GM23338 (cell line): ENCODE measurements at regions not wholly inside any gene's neighbourhood (a gene's known extent, or its start where the extent isn't known, plus 50 kb on each side); places are given as distances from the start of the nearest gene placed in this dataset.

ENCODE experiments used
- ATAC-seq: fragments of 200-7000 bp; cut with Tn5 transposase; 3 replicates; pipeline ENCODE4 v1.9.1; 2020
- DNase-seq: peaks from one replicate; pipeline ENCODE4 v3.0.0-alpha.2; 2015; ENCODE audit warnings: low spot score
- H2AFZ ChIP-seq: fragments of 200-600 bp; sonication (generic); 2 replicates; pipeline ENCODE4 v1.8.0; 2016; ENCODE audit warnings: antibody characterized with exemption, mild to moderate bottlenecking, moderate library complexity
- H3F3A ChIP-seq: fragments of 200-600 bp; sonication (generic); replicated peaks from 2 replicates; pipeline ENCODE4 v1.8.0; 2017; ENCODE audit warnings: antibody characterized with exemption, mixed run types, low read depth
- H3K27ac ChIP-seq: fragments of 200-600 bp; sonication (generic); 2 replicates; pipeline ENCODE4 v1.6.1; 2016; ENCODE audit warnings: low read depth
- H3K27me3 ChIP-seq: fragments of 200-600 bp; sonication (generic); 2 replicates; pipeline ENCODE4 v1.8.0; 2016; ENCODE audit warnings: mild to moderate bottlenecking, mixed run types, moderate library complexity; ENCODE audit not compliant: insufficient read depth
- H3K36me3 ChIP-seq: fragments of 200-600 bp; sonication (generic); 2 replicates; pipeline ENCODE4 v1.8.0; 2016; ENCODE audit warnings: mild to moderate bottlenecking; ENCODE audit not compliant: insufficient read depth
- H3K4me1 ChIP-seq: fragments of 200-600 bp; sonication (generic); 2 replicates; pipeline ENCODE4 v1.8.0; 2016; ENCODE audit warnings: mild to moderate bottlenecking, moderate library complexity; ENCODE audit not compliant: insufficient read depth
- H3K4me2 ChIP-seq: fragments of 200-600 bp; sonication (generic); 2 replicates; pipeline ENCODE4 v1.7.1; 2017; ENCODE audit warnings: mixed run types
- H3K4me3 ChIP-seq: fragments of 200-600 bp; sonication (generic); 2 replicates; pipeline ENCODE4 v1.6.1; 2016; ENCODE audit warnings: mixed run types
- H3K79me2 ChIP-seq: fragments of 200-600 bp; sonication (generic); replicated peaks from 2 replicates; pipeline ENCODE4 v1.8.0; 2017; ENCODE audit warnings: mild to moderate bottlenecking; ENCODE audit not compliant: insufficient read depth
- H3K9me2 ChIP-seq: fragments of 200-600 bp; sonication (generic); 2 replicates; pipeline ENCODE4 v1.8.0; 2017; ENCODE audit not compliant: insufficient read depth
- H4K20me1 ChIP-seq: fragments of 200-600 bp; sonication (generic); replicated peaks from 2 replicates; pipeline ENCODE4 v1.8.0; 2017; ENCODE audit warnings: mild to moderate bottlenecking; ENCODE audit not compliant: insufficient read depth
- H3K27ac Mint-ChIP-seq: 2 replicates; pipeline ENCODE4 v1.8.0; 2020; ENCODE audit warnings: inconsistent platforms, mild to moderate bottlenecking, moderate library complexity, mixed read lengths
- H3K27me3 Mint-ChIP-seq: 3 replicates; pipeline ENCODE4 v1.8.0; 2022; ENCODE audit warnings: low read depth, mild to moderate bottlenecking, moderate library complexity, mixed read lengths, inconsistent platforms; ENCODE audit not compliant: insufficient read depth, poor library complexity
- H3K36me3 Mint-ChIP-seq: 3 replicates; pipeline ENCODE4 v1.8.0; 2021; ENCODE audit warnings: low read depth, mild to moderate bottlenecking, inconsistent platforms, moderate library complexity, mixed read lengths
- H3K4me1 Mint-ChIP-seq: 3 replicates; pipeline ENCODE4 v1.8.0; 2020; ENCODE audit warnings: mild to moderate bottlenecking, inconsistent platforms, mixed read lengths
- H3K4me3 Mint-ChIP-seq: 3 replicates; pipeline ENCODE4 v1.8.0; 2021; ENCODE audit warnings: moderate library complexity, mild to moderate bottlenecking, inconsistent platforms, mixed read lengths
- H3K9me3 Mint-ChIP-seq: 3 replicates; pipeline ENCODE4 v1.8.0; 2020; ENCODE audit warnings: moderate library complexity, mild to moderate bottlenecking, inconsistent platforms, mixed read lengths
- CTCF ChIP-seq, 2 experiments: fragments of 200-600 bp in 1 of 2; sonication (generic) in 1 of 2; conservative IDR thresholded peaks; 2 replicates each; pipeline versions ENCODE4 v1.5.1 to v1.6.1; 2016 to 2017; ENCODE audit warnings: antibody characterized with exemption in 2 of 2, low read depth in 2 of 2, mild to moderate bottlenecking in 2 of 2, moderate library complexity in 1 of 2
- EZH2 ChIP-seq: fragments of 200-600 bp; sonication (generic); IDR thresholded peaks from one replicate; pipeline ENCODE4 v1.8.0; 2017; ENCODE audit warnings: antibody characterized with exemption, mild to moderate bottlenecking, low read depth; ENCODE audit not compliant: unreplicated experiment
- EZH2phosphoT487 ChIP-seq: fragments of 200-600 bp; sonication (generic); IDR thresholded peaks from one replicate; pipeline ENCODE4 v1.8.1; 2018; ENCODE audit warnings: antibody characterized with exemption; ENCODE audit not compliant: unreplicated experiment
- NANOG ChIP-seq: IDR thresholded peaks from 2 replicates; pipeline ENCODE4 v1.6.1; 2016; ENCODE audit warnings: antibody characterized with exemption, borderline replicate concordance
- POLR2AphosphoS5 ChIP-seq: IDR thresholded peaks from 2 replicates; pipeline ENCODE4 v1.6.1; 2016; ENCODE audit warnings: antibody characterized with exemption, low read depth
- STAT1 ChIP-seq: IDR thresholded peaks from one replicate; pipeline ENCODE4 v1.6.1; 2016; ENCODE audit warnings: antibody characterized with exemption; ENCODE audit not compliant: unreplicated experiment
- ZNF114 ChIP-seq: fragments of 250-450 bp; sonication (Bioruptor Pico); IDR thresholded peaks from 2 replicates; pipeline ENCODE4 v1.5.0; 2020; ENCODE audit warnings: mild to moderate bottlenecking, moderate library complexity
- ZNF331 ChIP-seq: fragments of 250-450 bp; sonication (Bioruptor Pico); IDR thresholded peaks from 2 replicates; pipeline ENCODE4 v1.5.0; 2020; ENCODE audit warnings: low read depth, mild to moderate bottlenecking, moderate library complexity
- ZNF462 ChIP-seq: fragments of 250-450 bp; sonication (Bioruptor Pico); IDR thresholded peaks from 2 replicates; pipeline ENCODE4 v1.5.0; 2020; ENCODE audit warnings: mild to moderate bottlenecking, moderate library complexity
- TF ChIP-seq, protein P1 (sequence below): IDR thresholded peaks from one replicate; pipeline ENCODE4 v1.6.1; 2018; ENCODE audit warnings: antibody characterized with exemption; ENCODE audit not compliant: unreplicated experiment

DNA sequence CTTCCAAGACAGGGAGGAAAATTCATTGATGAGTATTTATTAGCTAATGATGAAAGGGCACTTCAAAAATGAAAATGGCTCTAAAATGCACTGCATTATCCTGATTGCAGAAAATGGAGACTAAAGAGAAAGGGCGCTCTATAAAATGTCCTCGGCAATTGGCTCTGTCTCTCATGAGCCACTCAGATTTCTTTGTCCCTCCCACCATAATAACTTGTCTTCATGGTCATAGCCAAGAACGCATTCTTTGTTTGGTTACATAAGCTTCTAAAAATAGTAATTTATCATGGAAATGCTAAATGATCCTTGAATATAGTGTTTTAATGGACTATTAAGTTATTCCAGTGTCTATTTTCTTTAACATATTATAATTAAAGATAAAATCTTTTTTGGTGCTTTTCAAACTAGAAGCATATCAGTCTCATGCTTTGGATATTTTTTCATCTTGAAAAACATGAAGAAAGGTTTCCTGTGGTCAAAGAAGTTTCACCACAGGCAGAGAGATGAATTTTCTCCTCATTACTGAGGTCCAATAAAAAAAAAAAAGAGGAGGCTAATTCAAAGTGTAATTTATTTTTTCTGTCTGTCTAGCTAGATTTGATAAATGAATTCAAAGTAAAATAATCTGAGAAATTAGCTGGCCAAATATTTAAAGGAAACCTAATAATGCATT, 238.1 kb upstream of the BLID start:
- Histone ChIP-seq H3K4me1 (no peaks in the 10 kb centered on the region), H3K27me3 (no peaks in the 10 kb centered on the region), H4K20me1 (no peaks in the 10 kb centered on the region), H3K79me2 (no peaks in the 10 kb centered on the region), H3K36me3 (no peaks in the 10 kb centered on the region), H3K4me2 (no peak overlapping the region), H3K9me2 (0 out of 2 replicates have a peak, but pooled peaks cover 5% of the 10 kb centered on the region), H3F3A (no peaks in the 10 kb centered on the region), H2AFZ (0 out of 2 replicates have a peak overlapping the region, but pooled peaks have one; percentile 72), H3K27ac (no peak overlapping the region), H3K4me3 (no peak overlapping the region)
- ATAC-seq (no peak), DNase-seq (no peak)
- Mint-ChIP-seq H3K9me3 (peaks cover 7% of the 10 kb centered on the region; the same call in 2 of the 3 replicates), H3K4me1 (peaks cover 3% of the 10 kb centered on the region; the same call in 1 of the 3 replicates), H3K27ac (no peak overlapping the region), H3K4me3 (no peak overlapping the region), H3K36me3 (no peaks in the 10 kb centered on the region), H3K27me3 (no peaks in the 10 kb centered on the region)
- TF ChIP-seq CTCF (conservative IDR thresholded peaks at IDR 0.05; ENCODE audit: low read depth in 2 of 2): no peak

GRCh38 chr11:122353561-122353960, 237.5 kb upstream of the BLID start:
- Histone ChIP-seq H3K4me2 (no peak overlapping the region), H3K4me1 (no peaks in the 10 kb centered on the region), H3K79me2 (no peaks in the 10 kb centered on the region), H3K4me3 (no peak overlapping the region), H3K27ac (no peak overlapping the region), H3K9me2 (0 out of 2 replicates have a peak, but pooled peaks cover 5% of the 10 kb centered on the region), H4K20me1 (no peaks in the 10 kb centered on the region), H3F3A (no peaks in the 10 kb centered on the region), H3K27me3 (no peaks in the 10 kb centered on the region), H3K36me3 (no peaks in the 10 kb centered on the region), H2AFZ (peak overlapping the region; percentile 72; the same call in 1 of the 2 replicates)
- no peaks in the 10 kb centered on the region for H3K27me3 Mint-ChIP-seq
- no peak for DNase-seq
- H3K4me1 Mint-ChIP-seq: no peaks in the 10 kb centered on the region
- H3K36me3 Mint-ChIP-seq: no peaks in the 10 kb centered on the region
- H3K9me3 Mint-ChIP-seq: peaks cover 7% of the 10 kb centered on the region; the same call in 2 of the 3 replicates
- H3K27ac Mint-ChIP-seq: no peak overlapping the region
- H3K4me3 Mint-ChIP-seq: no peak overlapping the region
- no peak for ATAC-seq
- TF ChIP-seq STAT1: no peak
- TF ChIP-seq POLR2AphosphoS5: no peak
- TF ChIP-seq ZNF462 (CRISPR knock-in tag): no peak
- TF ChIP-seq EZH2phosphoT487: no peak
- TF ChIP-seq EZH2: no peak
- no peak for TF ChIP-seq NANOG
- TF ChIP-seq ZNF331 (CRISPR knock-in tag): no peak
- TF ChIP-seq ZNF114: no peak
- TF ChIP-seq, protein P1, sequence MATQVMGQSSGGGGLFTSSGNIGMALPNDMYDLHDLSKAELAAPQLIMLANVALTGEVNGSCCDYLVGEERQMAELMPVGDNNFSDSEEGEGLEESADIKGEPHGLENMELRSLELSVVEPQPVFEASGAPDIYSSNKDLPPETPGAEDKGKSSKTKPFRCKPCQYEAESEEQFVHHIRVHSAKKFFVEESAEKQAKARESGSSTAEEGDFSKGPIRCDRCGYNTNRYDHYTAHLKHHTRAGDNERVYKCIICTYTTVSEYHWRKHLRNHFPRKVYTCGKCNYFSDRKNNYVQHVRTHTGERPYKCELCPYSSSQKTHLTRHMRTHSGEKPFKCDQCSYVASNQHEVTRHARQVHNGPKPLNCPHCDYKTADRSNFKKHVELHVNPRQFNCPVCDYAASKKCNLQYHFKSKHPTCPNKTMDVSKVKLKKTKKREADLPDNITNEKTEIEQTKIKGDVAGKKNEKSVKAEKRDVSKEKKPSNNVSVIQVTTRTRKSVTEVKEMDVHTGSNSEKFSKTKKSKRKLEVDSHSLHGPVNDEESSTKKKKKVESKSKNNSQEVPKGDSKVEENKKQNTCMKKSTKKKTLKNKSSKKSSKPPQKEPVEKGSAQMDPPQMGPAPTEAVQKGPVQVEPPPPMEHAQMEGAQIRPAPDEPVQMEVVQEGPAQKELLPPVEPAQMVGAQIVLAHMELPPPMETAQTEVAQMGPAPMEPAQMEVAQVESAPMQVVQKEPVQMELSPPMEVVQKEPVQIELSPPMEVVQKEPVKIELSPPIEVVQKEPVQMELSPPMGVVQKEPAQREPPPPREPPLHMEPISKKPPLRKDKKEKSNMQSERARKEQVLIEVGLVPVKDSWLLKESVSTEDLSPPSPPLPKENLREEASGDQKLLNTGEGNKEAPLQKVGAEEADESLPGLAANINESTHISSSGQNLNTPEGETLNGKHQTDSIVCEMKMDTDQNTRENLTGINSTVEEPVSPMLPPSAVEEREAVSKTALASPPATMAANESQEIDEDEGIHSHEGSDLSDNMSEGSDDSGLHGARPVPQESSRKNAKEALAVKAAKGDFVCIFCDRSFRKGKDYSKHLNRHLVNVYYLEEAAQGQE: no peak
